Suppressor macrophage treated with lipopolysaccharide for 4 hours (primary cell): ENCODE measurements at regions not wholly inside any gene's neighbourhood (a gene's known extent, or its start where the extent isn't known, plus 50 kb on each side); places are given as distances from the start of the nearest gene placed in this dataset.

ENCODE experiments used
- DNase-seq: peaks from one replicate; pipeline ENCODE4 v3.0.0-alpha.2; 2020

DNA sequence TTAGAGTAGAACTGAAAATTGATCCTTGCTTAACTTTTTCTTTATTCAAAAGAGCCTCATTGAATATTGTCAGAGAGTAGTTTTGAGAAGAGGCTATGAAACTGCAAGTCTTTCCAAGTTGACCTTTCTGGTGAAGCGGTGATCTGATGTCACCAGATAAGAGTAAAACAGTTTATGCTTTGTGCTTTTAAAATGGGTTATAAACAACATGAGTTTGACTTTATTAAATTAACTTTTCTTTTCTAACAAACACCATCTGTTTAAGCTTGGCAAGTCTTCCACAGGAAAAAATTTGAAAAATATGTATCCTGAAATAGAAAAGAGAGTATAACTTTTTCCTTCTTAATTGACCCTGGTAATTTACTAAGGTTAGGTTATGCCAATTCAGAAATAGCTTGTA lies 408.7 kb upstream of the NOVA1 start:
- no peak for DNase-seq

DNA sequence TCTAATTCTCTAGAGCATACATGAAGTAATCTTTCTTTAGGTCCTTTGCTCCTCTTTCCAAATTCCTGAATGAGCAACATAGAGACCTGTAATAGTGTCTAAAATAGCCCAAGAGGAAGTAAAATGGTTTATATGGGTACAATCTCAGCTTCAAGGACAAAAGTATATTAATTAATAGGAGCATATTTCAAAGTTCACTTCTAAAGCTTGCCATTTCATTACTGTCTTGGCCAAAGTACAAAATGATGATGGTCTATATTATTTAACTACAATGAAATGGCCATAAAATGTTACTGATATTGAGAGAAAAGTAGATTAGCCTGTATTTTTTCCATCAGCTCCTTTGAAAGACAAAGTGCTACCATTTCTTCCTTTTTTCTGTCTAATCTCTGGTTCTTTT lies 410.4 kb upstream of the NOVA1 start:
- DNase-seq = no peak

- DNase-seq = no peak
Observed at GRCh38 chr14:27012641-27013040, 414.8 kb upstream of the NOVA1 start.

- DNase-seq = no peak
Observed at GRCh38 chr14:27013678-27014077, 415.8 kb upstream of the NOVA1 start.

DNA sequence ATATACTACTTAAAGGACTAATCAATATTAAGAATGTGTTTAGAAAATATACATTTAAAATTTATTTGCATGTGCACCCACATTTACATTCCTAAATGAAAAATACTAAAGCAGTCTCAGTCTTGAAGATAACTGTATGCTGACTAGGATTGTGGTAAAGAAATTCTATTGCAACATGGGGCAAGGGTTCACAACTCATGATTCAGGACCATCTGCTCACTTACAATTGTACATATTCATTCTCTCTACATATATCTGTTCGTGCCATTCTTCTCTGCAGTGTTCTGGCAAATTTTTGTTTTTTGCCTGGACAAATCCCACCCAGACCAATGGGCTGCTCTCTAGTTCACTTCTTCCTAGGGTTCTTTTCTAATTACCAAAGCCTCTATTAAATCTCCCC lies 417.2 kb upstream of the NOVA1 start:
- no peak for DNase-seq

DNA sequence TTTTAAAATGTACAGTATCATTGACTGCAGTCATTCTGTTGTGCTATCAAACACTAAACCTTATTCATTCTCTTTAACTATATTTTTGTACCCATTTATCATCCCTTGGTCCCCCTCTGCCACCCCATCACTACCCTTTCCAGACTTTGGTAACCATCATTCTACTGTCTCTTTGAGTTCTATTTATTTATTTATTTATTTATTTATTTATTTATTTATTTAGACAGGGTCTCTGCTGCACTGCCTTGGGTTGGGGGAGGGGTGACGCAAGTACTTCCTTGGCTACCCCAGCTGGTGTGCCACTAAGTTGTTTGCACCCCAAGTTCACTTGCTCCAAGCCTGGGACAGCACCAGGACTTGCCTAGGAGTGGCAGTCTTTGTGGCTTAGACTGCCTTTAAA lies 427.8 kb upstream of the NOVA1 start:
- DNase-seq = no peak

DNA sequence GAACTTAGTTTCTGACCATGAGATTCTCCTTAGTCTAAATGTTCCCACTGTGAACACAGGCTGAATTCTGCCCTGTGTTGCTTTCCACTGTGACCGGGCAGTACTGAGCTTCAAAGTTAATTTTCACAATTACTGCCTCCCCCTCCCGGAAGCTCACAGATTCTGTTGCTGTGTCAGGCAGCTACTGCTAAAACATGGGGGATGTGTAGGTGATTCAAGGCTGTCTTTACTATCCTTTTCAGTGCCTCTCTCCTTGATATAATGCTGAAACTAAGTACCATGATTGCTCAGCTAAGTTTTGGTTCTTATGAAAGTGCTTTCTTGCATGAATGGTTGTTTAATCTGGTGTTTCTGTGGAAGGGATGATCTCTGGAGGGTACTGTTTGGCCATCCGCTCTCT lies 428.3 kb upstream of the NOVA1 start:
- DNase-seq = no peak

DNA sequence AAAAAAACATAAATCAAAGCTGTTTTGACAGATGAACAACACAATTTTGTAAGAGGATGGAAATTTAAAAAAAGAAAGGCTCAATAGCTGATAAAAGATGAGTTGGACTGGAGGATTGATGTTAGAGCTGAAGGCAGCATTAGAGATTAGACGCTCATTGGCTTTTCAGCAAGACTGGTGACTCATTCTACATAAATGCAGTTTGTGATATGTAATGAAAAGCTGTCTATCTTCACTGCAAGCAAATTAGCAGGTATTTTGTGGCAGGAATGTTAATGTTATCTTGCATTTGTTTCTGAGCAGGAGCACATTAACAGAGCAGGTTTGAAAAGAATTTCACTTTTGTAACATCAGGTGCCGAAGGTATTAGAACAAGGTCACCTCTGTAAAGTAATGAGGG lies 442.7 kb upstream of the NOVA1 start:
- DNase-seq = no peak

- DNase-seq = no peak
Observed at GRCh38 chr14:27049701-27050100, 451.9 kb upstream of the NOVA1 start.

GRCh38 chr14:27050208-27050607 lies 452.4 kb upstream of the NOVA1 start:
- no peak for DNase-seq

DNA sequence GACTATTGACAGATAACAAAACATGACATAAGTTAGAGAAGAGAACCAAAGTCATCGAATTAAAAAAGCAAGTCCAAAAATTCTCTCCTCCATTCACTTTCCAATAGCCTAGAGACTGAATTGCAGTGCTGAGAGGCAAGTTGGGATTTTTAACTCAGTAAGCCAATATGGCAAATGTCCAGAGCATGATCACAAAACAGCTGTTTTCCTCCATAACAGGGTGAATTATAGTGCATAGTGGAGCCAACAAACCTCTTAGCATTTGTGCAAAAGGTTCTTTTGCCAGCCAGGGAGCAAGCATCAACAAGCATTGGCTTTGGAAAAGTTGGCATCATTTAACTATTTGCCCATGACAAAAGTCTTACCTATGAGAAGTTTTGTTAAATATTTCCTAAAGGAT lies 458.8 kb upstream of the NOVA1 start:
- no peak for DNase-seq

GRCh38 chr14:27061299-27061698 lies 463.5 kb upstream of the NOVA1 start:
- DNase-seq = no peak

- no peak for DNase-seq
Observed at GRCh38 chr14:27063959-27064358, 466.1 kb upstream of the NOVA1 start.

DNA sequence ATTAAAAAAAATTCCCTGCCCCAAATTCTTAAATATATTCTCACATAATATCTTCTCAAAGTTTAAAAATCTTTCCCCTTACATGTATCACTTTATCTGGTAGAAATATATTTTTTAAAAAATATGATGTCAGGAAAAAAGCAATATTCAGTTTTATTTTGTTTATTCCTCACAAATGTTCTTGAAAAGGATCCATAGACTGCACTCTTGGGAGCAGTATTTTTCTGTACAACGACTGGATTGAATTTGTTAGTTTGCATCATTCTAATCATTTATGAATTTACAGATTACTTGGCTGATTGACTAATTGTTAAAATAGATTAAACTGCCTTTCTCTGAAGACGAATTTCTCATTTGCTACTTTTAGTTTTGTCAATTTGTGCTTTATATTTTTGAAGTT lies 468.1 kb upstream of the NOVA1 start:
- no peak for DNase-seq

DNA sequence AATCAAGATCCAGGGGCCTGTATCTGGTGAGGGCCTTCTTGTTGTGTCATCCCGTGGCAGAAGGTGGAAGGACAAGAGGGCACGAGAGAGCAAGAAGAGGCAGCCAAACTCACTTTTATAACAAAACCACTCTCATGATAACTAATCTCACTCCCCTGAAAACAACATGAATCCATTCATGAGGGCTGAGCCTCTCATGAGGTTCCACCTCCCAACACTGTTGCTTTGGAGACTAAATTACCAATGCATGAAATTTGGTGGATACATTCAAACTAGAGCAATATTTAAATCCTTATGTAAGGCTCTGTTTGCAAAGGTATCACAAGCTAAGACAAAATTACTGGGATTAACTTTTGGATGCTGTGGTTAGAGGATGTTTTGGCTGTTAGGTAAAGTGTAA lies 470.1 kb upstream of the NOVA1 start:
- no peak for DNase-seq

DNA sequence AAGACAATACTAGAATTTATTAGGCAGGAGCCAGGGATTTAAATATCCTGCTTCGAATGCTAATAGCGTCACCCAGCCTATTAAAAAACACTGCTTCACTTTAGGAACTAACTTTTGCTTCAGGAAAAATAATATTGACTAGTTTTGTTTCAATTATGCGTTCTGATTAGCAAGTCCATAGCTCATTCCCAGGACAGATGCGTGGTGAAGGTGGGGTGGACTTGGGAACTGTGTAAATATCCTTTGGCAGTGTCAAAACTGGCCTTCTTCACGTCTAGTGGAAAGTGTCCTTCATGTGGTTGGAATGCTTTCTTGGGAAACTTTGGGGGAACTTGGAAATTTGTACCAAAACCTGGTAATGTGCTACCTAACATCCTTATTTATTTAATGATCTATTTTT lies 474.8 kb upstream of the NOVA1 start:
- no peak for DNase-seq

DNA sequence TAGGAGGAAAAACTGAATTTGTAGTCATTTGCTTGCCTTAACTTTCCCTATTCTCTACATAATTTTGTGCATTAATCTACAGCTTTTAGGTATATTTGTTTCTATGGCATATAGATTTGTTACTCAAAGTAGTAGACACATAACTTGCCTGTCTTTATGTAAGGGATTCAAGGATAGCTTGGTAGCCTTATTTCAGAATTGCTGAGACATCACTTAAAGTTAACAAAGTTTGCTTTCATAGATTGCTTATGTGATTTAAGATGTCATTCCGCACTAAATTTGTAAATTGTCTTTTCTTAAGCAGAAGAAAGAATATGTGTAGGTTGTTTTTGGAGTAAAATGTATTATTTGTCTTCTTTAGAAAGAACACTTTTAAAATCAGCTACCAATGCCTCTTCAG lies 477.7 kb upstream of the NOVA1 start:
- DNase-seq = no peak

- DNase-seq = no peak
Observed at GRCh38 chr14:27077214-27077613, 479.4 kb upstream of the NOVA1 start.

DNA sequence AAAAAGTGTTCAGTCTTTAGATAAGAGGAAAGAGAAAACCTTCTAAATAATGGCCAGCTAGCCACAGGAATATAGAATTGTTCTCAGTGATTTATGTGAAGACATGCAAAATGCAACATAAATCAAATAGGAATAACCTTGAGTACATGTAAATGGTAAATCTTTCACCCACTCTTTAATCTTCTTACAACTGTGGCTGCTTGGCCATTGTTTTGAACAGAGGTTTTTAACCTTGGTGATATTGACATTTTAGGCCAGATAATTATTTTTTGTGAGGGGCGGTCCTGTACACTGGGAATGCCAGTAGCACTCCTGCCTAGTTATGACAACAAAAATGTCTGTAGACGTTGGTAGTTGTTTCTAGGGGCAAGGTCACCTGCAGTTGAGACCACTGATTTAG lies 479.9 kb upstream of the NOVA1 start:
- no peak for DNase-seq

GRCh38 chr14:27078191-27078590 lies 480.4 kb upstream of the NOVA1 start:
- DNase-seq = no peak

GRCh38 chr14:27079716-27080115 lies 481.9 kb upstream of the NOVA1 start:
- DNase-seq = no peak

- no peak for DNase-seq
Observed at GRCh38 chr14:27085500-27085899, 487.7 kb upstream of the NOVA1 start.

- DNase-seq = no peak
Observed at GRCh38 chr14:27090716-27091115, 492.9 kb upstream of the NOVA1 start.

DNA sequence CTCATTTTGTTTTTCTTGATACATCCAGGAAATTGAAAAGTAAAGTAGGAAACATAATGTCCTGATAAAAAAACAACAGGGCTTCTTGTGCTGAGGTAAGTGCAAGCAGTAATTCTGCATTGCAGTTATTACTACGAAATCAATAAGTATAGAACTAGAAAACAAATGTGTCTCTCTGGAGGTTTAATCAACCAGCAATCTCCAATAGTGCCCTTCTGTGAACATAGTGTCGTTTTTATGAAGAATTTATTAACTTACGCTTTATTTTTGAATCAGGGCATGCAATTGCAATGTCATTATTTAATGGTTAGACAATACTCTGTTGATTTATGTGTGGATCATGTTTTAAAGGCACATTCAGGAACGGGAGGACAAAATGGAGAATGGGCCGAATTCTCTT lies 494.1 kb upstream of the NOVA1 start:
- DNase-seq = no peak

DNA sequence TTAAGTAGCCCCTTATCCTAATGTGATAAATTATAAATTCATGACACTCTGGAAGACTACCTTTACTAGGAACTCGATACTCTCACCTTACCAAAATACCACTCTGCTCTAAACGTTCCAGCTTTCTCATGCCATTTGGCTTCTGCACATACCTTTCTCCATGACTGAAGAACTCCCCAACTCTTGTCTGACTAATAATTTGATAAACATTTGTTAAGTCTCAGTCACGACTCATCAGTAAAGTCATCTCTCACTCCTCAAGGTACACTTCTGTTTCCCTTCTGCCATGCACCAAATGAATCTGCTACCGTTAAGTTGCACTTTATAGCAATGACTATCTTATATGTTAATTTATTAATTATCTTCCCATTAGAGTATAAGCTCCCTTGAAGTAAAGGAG lies 498.3 kb upstream of the NOVA1 start:
- DNase-seq = no peak

DNA sequence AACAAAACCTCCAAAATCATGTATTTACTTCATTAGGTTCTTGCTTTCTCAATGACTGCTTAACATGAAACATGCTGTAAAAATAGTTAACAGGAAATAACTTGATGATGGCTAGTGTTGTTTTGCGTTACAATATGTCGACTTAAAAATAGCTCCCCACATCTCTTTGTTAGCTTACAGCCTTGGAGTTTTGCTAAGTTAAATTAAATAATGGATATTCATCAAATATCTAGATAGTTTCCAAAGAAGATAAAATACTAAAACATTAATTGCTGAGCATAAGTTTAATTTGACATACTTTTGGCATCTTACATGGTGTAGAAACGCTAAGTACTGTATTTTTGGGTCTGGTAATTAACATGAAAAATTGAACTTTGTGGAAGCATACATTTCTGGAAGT lies 500.6 kb upstream of the NOVA1 start:
- no peak for DNase-seq
